Testis (tissue), 2 donors: ENCODE measurements at regions not wholly inside any gene's neighbourhood (a gene's known extent, or its start where the extent isn't known, plus 50 kb on each side); places are given as distances from the start of the nearest gene placed in this dataset.
"Not testable (repeated sequence)": the region's sequence is repeated elsewhere in the genome, so short reads cannot be mapped to it uniquely, and the experiment has no call there.

Experiments
- DNase-seq: peaks from one replicate; pipeline ENCODE4 v3.0.0-alpha.2; 2019
- H3K27ac ChIP-seq, 2 donors: fragments of 200-600 bp; sonication (generic); one replicate each; pipeline ENCODE4 v1.5.1; 2019
- H3K27me3 ChIP-seq: fragments of 200-600 bp; sonication (generic); one replicate; pipeline ENCODE4 v1.5.1; 2019
- H3K36me3 ChIP-seq: fragments of 200-600 bp; sonication (generic); one replicate; pipeline ENCODE4 v1.5.1; 2017; ENCODE audit warnings: low read depth; ENCODE audit errors: missing control alignments
- H3K4me1 ChIP-seq: fragments of 200-600 bp; sonication (generic); one replicate; pipeline ENCODE4 v1.5.1; 2019
- H3K4me3 ChIP-seq, 2 donors: fragments of 200-600 bp; sonication (generic); one replicate each; pipeline ENCODE4 v1.5.1; 2017 to 2019
- H3K9me3 ChIP-seq: fragments of 200-600 bp; sonication (generic); one replicate; pipeline ENCODE4 v1.5.1; 2017
- CTCF ChIP-seq, 3 experiments: fragments of 450-650 bp in 2 of 3; fragments of 200-600 bp in 1 of 3; sonication (generic) in 1 of 3; IDR thresholded peaks; one replicate each; pipeline ENCODE4 v1.5.1; 2016 to 2019; ENCODE audit warnings: antibody characterized with exemption in 3 of 3, mild to moderate bottlenecking in 2 of 3, moderate library complexity in 1 of 3
- POLR2A ChIP-seq: fragments of 450-650 bp; IDR thresholded peaks from one replicate; pipeline ENCODE4 v1.6.1; 2017; ENCODE audit warnings: antibody characterized with exemption, mild to moderate bottlenecking, moderate library complexity
- WGBS, 2 donors: methylation state at CpG; one replicate each; pipeline ENCODE4 v1.1.5; 2018; 5-methylcytosine and 5-hydroxymethylcytosine counted together
- intact Hi-C: fragments of 100-400 bp; cut with DNase I; formaldehyde crosslinking; loops from one replicate; pipeline ENCODE4 v1.15.1; 2023; ENCODE audit warnings: low total_unique reads

- H3K27me3 ChIP-seq: no peaks in the 10 kb centered on the region
- no peak for DNase-seq
- no peak overlapping the region for H3K4me3 ChIP-seq
- no peaks in the 10 kb centered on the region for H3K36me3 ChIP-seq
- TF ChIP-seq POLR2A: no peak
- no peak for TF ChIP-seq CTCF (IDR thresholded peaks at IDR 0.05)
- intact Hi-C loops: no loop called here
- 81 to 95% methylated on average over 1 of the region's 1 CpG for WGBS, 2 donors
- H3K9me3 ChIP-seq: no peaks in the 10 kb centered on the region
- H3K27ac ChIP-seq: no peak overlapping the region
- H3K4me1 ChIP-seq: no peaks in the 10 kb centered on the region
These were observed 620.0 kb upstream of the LRFN5 start for GRCh38 chr14:40986655-40987054.

GRCh38 chr14:40985584-40985983 is 621.1 kb upstream of the LRFN5 start:
- Histone ChIP-seq H3K9me3 (no peaks in the 10 kb centered on the region), H3K36me3 (no peaks in the 10 kb centered on the region), H3K4me3 (no peak overlapping the region), H3K4me1 (no peaks in the 10 kb centered on the region), H3K27ac (no peak overlapping the region), H3K27me3 (no peaks in the 10 kb centered on the region)
- no peak for DNase-seq
- no peak for TF ChIP-seq CTCF (IDR thresholded peaks at IDR 0.05)
- no peak for TF ChIP-seq POLR2A
- WGBS, 2 donors: 80 to 82% methylated on average over 4 of the region's 4 CpGs
- intact Hi-C loops: no loop called here

GRCh38 chr14:40983604-40984003 is 623.1 kb upstream of the LRFN5 start:
- Histone ChIP-seq H3K27ac (no peak overlapping the region), H3K9me3 (no peaks in the 10 kb centered on the region), H3K27me3 (no peaks in the 10 kb centered on the region), H3K4me3 (no peak overlapping the region), H3K36me3 (no peaks in the 10 kb centered on the region), H3K4me1 (no peaks in the 10 kb centered on the region)
- no peak for DNase-seq
- no peak for TF ChIP-seq POLR2A
- TF ChIP-seq CTCF (IDR thresholded peaks at IDR 0.05): no peak
- WGBS, 2 donors: 42 to 65% methylated on average over 3 of the region's 3 CpGs
- intact Hi-C loops: no loop called here

DNA sequence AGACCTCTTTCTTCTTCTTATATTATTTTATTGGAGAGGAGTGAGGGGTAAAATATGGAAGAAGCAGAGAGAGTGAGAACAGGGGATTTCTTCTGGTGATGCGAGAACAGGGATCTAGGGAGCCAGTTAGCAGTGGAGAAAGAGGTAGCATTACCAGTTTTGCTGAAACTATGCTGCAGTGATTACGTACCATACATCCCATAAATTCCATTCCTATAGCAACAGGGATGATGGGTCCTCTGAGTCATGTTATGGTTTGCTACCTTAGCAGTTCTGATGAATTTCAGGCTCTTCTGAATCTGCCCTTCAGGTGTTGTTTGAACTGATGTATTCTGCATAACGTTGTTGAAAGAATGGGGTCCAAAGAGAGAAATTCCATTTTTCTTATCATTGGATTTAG is 625.4 kb upstream of the LRFN5 start:
- Histone ChIP-seq H3K9me3 (no peaks in the 10 kb centered on the region), H3K27me3 (no peaks in the 10 kb centered on the region), H3K4me1 (no peaks in the 10 kb centered on the region), H3K27ac (no peak overlapping the region), H3K36me3 (no peaks in the 10 kb centered on the region), H3K4me3 (no peak overlapping the region)
- intact Hi-C loops: no loop called here
- 84 to 88% methylated on average over 3 of the region's 3 CpGs for WGBS, 2 donors
- no peak for DNase-seq
- TF ChIP-seq POLR2A (no peak), CTCF (IDR thresholded peaks at IDR 0.05) (no peak)

GRCh38 chr14:40960257-40960656 is 646.4 kb upstream of the LRFN5 start:
- intact Hi-C loops, H3K4me3 ChIP-seq, DNase-seq, H3K27ac ChIP-seq, H3K27me3 ChIP-seq, H3K9me3 ChIP-seq, H3K36me3 ChIP-seq, H3K4me1 ChIP-seq: not testable (repeated sequence)
- 73 to 74% methylated on average over 2 of the region's 2 CpGs for WGBS, 2 donors
